BJ (cell line): ENCODE measurements at regions not wholly inside any gene's neighbourhood (a gene's known extent, or its start where the extent isn't known, plus 50 kb on each side); places are given as distances from the start of the nearest gene placed in this dataset.

Source experiments
- CTCF ChIA-PET: fragments of 350-600 bp; formaldehyde crosslinking; extraction: SDS; loops from one replicate; lab custom pipeline; 2021; ENCODE audit warnings: antibody characterized with exemption, inconsistent platforms; lab: Yijun Ruan, JAX
- POLR2A ChIA-PET: fragments of 300-600 bp; sonication (Branson Sonifier 250); formaldehyde crosslinking; extraction: SDS; loops from one replicate; lab custom pipeline; 2021; ENCODE audit warnings: antibody characterized with exemption; lab: Charles Lee
- DNase-seq: peaks from one replicate; pipeline ENCODE4 v3.0.0-alpha.2; 2011; ENCODE audit warnings: low read depth
- H3K27me3 ChIP-seq: 2 replicates; pipeline ENCODE4 v1.6.0; 2011; ENCODE audit warnings: low read length; ENCODE audit not compliant: control insufficient read depth, insufficient read depth
- H3K36me3 ChIP-seq: 2 replicates; pipeline ENCODE4 v1.5.1; 2011; ENCODE audit warnings: low read length; ENCODE audit not compliant: control insufficient read depth, insufficient read depth
- H3K4me3 ChIP-seq: 2 replicates; pipeline ENCODE4 v1.5.1; 2011; ENCODE audit warnings: low read depth, mild to moderate bottlenecking, control low read depth, low read length
- CTCF ChIP-seq: IDR thresholded peaks from 2 replicates; pipeline ENCODE4 v1.5.1; 2011; ENCODE audit warnings: low read depth, mild to moderate bottlenecking, control low read depth, inconsistent platforms, low read length, moderate library complexity; ENCODE audit not compliant: insufficient read depth

- TF ChIP-seq CTCF: no peak
- DNase-seq: no peak
- no peaks in the 10 kb centered on the region for H3K27me3 ChIP-seq
- POLR2A ChIA-PET: no interaction called here
- no peaks in the 10 kb centered on the region for H3K36me3 ChIP-seq
- CTCF ChIA-PET: interaction anchor here (0.6 to 1.1 kb wide), 2 partner anchors 9 to 171 kb away, joined by 3 to 4 read pairs; no protein-coding TSS in a partner anchor
- H3K4me3 ChIP-seq: no peak overlapping the region
Measured at GRCh38 chr5:97496037-97496436, 313.0 kb upstream of the RIOK2 start.

GRCh38 chr5:97498657-97499056 is 315.6 kb upstream of the RIOK2 start:
- CTCF ChIA-PET: interaction anchor here (1.9 kb wide), 1 partner anchor 18 kb away, joined by 6 read pairs; no protein-coding TSS in a partner anchor
- DNase-seq: no peak
- Histone ChIP-seq H3K36me3 (no peaks in the 10 kb centered on the region), H3K4me3 (no peak overlapping the region), H3K27me3 (no peaks in the 10 kb centered on the region)
- TF ChIP-seq CTCF: no peak
- POLR2A ChIA-PET: no interaction called here

- TF ChIP-seq CTCF: no peak
- Histone ChIP-seq H3K27me3 (no peaks in the 10 kb centered on the region), H3K36me3 (no peaks in the 10 kb centered on the region), H3K4me3 (no peak overlapping the region)
- ChIA-PET CTCF (interaction anchor here (0.6 to 1.9 kb wide), 5 partner anchors 11 to 1605 kb away, joined by 3 to 6 read pairs (median 4); no protein-coding TSS in a partner anchor), POLR2A (no interaction called here)
- DNase-seq: no peak
Measured at GRCh38 chr5:97499605-97500004, 316.6 kb upstream of the RIOK2 start.

- DNase-seq: no peak
- Histone ChIP-seq H3K4me3 (no peak overlapping the region), H3K27me3 (no peaks in the 10 kb centered on the region), H3K36me3 (no peaks in the 10 kb centered on the region)
- ChIA-PET CTCF (interaction anchor here (1.6 kb wide), 1 partner anchor 11 kb away, joined by 3 read pairs; no protein-coding TSS in a partner anchor), POLR2A (no interaction called here)
- no peak for TF ChIP-seq CTCF
Measured at GRCh38 chr5:97501286-97501964, 318.4 kb upstream of the RIOK2 start.

GRCh38 chr5:97501965-97502305 is 318.9 kb upstream of the RIOK2 start:
- Histone ChIP-seq H3K36me3 (no peaks in the 10 kb centered on the region), H3K27me3 (no peaks in the 10 kb centered on the region), H3K4me3 (no peak overlapping the region)
- no peak for DNase-seq
- no peak for TF ChIP-seq CTCF
- CTCF ChIA-PET: interaction anchor here (1.6 kb wide), 1 partner anchor 10 kb away, joined by 3 read pairs; no protein-coding TSS in a partner anchor
- POLR2A ChIA-PET: no interaction called here
